Amygdala (tissue), 56 donors: ENCODE measurements at regions not wholly inside any gene's neighbourhood (a gene's known extent, or its start where the extent isn't known, plus 50 kb on each side); places are given as distances from the start of the nearest gene placed in this dataset.

Experiments used
- DNase-seq, 56 donors: peaks; one replicate each; lab custom pipeline; 2025; lab: John Stamatoyannopoulos, UW

- no peak for DNase-seq
Measured at GRCh38 chr6:56005426-56005825, 130.0 kb upstream of the BMP5 start.

- no peak for DNase-seq
Measured at GRCh38 chr6:56004426-56004825, 129.0 kb upstream of the BMP5 start.

DNA sequence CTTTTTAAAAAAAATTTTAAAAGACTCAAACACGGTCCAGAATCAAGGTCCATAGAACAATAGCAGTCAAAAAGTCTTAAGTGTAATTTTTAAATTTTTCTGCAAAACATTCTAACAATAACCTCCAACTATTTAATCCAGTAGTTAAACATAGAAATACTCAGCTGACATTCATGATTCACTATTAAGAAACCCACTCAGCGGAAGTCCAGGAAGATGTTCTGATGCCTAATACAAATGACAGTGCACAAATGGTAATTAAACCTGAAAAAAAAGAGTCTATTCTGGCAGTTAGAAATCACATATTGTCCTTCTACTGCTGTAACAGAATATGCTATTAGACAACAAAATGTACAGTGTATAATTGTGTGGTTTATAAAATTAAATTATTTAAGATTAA is 128.2 kb upstream of the BMP5 start:
- DNase-seq = no peak

DNA sequence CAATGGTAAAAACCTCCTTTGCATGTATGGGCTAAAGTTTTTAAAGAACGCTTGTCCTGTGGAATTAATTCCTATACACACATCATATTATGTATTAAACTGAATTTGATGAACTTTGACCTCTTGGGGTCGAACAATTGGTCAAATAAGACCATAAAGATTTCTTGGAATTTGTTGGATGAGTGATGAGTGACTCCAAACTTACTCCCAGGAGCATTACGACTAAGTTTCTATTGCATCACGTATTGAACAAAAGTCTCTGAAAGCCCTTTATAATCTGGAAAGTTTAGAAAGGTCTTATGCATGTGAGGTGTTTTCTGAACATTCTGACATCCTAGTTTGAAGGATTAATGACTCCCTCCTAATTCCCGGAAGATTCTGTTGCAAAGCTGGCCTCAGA is 126.9 kb upstream of the BMP5 start:
- DNase-seq = no peak

DNA sequence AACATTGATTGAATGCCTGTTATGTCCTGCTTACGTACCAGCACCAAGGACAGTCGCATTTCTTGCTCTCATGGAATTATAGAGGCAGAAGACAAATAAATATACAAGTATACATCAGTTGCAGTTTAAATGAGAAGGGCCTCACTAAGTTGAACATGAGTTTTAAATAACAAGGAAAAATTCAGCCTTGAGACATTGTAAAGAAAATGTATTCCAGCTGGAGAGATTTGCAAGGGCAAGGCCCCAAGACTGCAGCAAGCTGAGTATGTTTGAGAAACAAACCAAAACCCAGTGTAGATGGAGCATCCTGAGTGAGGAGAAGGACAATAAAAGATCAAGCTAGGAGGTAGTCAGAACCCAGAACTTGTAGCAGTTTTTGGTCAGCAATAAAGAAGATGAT is 123.2 kb upstream of the BMP5 start:
- no peak for DNase-seq

DNA sequence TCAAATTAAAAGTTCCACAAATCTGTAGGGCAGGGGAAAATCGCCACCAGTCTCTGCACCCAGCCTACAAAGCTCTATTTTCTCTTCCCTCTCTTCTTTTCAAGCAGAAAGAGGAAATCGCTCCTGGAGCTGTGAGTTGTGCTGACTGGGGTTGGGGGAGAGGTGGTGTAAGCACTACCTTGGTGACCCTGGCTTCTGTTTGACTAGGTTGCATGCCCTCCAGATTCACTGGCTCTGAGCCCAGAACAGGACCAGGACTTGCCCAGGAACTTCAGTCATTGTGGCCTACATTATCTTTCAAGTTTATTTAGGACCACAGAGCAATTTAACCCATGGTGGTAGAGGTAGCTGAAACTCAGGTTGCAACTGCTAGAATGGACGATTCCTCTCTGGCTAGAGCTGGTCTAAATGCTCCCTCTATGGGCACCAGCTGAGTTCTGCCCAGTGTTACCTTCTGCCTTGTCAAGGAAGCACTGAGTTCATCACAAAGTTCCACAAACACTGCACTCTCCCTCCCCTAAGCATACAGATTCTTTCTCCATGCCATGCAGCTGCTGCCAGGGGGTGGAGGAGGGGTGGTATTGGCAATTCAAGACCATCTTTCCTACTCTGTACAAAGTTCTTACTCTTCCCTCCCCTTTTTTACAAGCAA is 122.0 kb upstream of the BMP5 start:
- DNase-seq = no peak

GRCh38 chr6:55994531-55994930 is 119.1 kb upstream of the BMP5 start:
- DNase-seq = no peak

DNA sequence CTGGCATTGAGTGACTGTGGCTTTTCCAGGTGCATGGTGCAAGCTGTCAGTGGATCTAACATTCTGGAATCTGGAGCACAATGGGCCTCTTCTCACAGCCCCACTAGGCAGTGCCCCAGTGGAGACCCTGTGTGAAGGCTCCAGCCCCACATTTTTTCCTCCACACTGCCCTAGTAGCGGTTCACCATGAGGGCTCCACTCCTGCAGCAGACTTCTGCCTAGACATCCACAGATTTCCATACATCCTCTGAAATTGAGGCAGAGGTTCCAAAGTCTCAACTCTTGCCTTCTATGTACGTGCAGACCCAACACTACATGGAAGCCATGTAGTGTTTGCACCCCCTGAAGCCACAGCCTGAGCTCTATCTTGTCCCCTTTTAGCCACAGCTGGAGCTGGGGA is 118.0 kb upstream of the BMP5 start:
- DNase-seq = no peak

GRCh38 chr6:55992546-55992945 is 117.2 kb upstream of the BMP5 start:
- DNase-seq = no peak

GRCh38 chr6:55985309-55985708 is 109.9 kb upstream of the BMP5 start:
- DNase-seq = no peak

DNA sequence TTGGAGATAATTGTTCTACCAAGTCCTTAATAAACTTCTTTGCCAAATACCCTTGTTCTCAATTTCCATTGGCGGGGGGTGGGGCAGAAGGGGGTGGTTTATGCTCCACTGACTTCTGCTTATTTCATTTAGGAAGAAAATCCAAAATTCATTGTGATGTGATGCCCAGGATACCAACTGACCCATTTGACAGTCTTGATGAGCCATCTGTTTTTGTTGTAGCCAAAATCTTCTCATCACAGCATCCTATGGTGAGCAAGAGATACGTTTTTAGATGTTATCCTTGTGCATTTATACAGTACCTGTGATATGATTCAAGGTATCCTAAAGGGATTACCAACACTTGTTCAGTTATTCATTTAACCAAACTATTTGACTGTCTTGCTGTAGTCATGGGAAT is 108.5 kb upstream of the BMP5 start:
- DNase-seq = no peak

DNA sequence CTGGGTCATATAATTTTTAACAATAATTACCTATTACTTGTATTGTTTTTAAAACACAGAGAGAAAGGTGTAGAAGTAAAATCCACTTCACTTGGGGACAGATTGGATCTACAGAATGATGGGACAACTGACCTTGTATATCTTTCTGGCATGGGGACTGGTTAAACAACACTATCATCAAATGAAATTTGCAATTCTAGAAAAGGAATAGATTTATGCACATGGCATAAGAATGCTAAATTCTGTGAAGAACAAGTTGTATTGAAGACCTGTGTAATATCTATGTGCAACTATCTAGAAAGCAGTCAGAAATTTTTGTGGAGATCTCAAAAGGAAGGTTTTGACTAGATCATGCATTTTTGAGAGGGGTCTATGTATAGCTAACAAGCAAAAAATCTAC is 106.3 kb upstream of the BMP5 start:
- no peak for DNase-seq

GRCh38 chr6:55980627-55981211 is 105.3 kb upstream of the BMP5 start:
- peak in 4 of 56 donors; percentile 1 to 18 (median 10) for DNase-seq

DNA sequence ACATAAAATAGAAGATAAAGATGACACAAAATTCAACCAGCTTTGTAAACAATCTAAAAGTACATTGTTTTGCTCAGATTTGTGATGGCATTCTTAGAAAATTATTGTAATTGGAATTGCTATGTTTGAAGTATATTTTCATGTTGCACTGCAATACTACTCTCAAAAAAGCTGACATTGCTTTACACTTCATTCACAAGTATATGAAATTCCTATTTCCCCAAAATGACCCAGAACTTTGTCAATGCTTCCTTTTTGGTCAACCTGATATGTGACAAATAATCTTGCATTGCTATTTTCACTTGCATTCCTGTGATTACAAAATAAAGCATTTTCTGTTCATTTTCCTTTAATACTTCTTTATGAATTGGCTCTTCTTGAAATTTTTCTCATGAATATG is 104.1 kb upstream of the BMP5 start:
- no peak for DNase-seq

- no peak for DNase-seq
Measured at GRCh38 chr6:55977959-55978665, 102.7 kb upstream of the BMP5 start.

- DNase-seq = no peak
Measured at GRCh38 chr6:55974688-55975087, 99.3 kb upstream of the BMP5 start.

DNA sequence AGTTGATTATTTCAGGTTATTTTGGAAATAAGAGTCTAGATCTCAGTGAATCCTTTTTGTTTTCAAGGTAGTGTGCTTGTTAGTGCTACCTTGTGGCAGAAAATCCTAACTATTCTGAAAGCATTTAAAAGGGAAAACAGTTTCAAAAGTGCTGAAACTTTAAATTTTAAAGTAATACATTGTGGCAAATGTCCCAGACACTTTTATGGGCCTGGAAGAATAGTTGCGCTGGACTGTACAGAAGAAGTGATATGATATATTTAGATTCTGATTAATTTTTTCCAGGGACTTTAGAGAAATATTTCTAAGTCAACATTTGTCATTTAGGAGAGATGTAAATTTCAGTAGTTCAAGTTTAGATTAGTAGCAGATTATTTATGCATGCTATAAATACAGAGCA is 96.7 kb upstream of the BMP5 start:
- no peak for DNase-seq

GRCh38 chr6:55969526-55969925 is 94.1 kb upstream of the BMP5 start:
- no peak for DNase-seq

GRCh38 chr6:55968926-55969325 is 93.5 kb upstream of the BMP5 start:
- no peak for DNase-seq

DNA sequence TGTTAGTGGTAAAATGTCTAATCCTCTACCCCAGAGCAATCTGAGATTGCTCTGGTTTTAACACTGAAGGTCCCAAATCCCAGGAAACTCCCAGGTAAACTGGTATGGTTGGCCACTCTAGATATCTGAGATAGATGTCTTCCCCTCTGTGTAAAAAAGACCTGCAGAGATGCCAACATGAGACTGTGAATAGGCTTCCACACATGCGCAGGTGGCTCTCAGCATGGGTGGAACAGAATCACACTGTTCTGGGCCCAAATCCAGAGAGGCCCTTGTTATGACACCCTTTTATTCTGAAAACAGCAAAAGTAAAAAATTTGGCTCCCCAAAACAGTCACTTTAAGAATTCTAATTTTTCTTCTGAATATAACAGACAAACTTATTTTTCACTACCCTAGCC is 88.7 kb upstream of the BMP5 start:
- no peak for DNase-seq

- no peak for DNase-seq
Measured at GRCh38 chr6:55963301-55963700, 87.9 kb upstream of the BMP5 start.

GRCh38 chr6:55960344-55960743 is 85.0 kb upstream of the BMP5 start:
- no peak for DNase-seq
